NCI-H2107 treated with DMSO at 0.1 percent for 48 hours (cell line): ENCODE measurements at regions not wholly inside any gene's neighbourhood (a gene's known extent, or its start where the extent isn't known, plus 50 kb on each side); places are given as distances from the start of the nearest gene placed in this dataset.
"Not testable (repeated sequence)": the region's sequence is repeated elsewhere in the genome, so short reads cannot be mapped to it uniquely, and the experiment has no call there.

Experiments used
- DNase-seq: peaks from one replicate; lab custom pipeline; 2025; ENCODE audit not compliant: unreplicated experiment; lab: John Stamatoyannopoulos, UW

GRCh38 chr1:214859647-214860046 is 222.9 kb upstream of the KCNK2 start:
- no peak for DNase-seq

- DNase-seq = peak; percentile 38
These were observed 220.9 kb upstream of the KCNK2 start for GRCh38 chr1:214861615-214862014.

GRCh38 chr1:214862421-214862820 is 220.1 kb upstream of the KCNK2 start:
- no peak for DNase-seq

- DNase-seq = no peak
These were observed 217.4 kb upstream of the KCNK2 start for GRCh38 chr1:214864896-214865688.

GRCh38 chr1:214870426-214870825 is 212.1 kb upstream of the KCNK2 start:
- DNase-seq = not testable (repeated sequence)

GRCh38 chr1:214880956-214881355 is 201.6 kb upstream of the KCNK2 start:
- DNase-seq = no peak

- DNase-seq = no peak
These were observed 199.9 kb upstream of the KCNK2 start for GRCh38 chr1:214882616-214883015.

- DNase-seq = no peak
These were observed 187.4 kb upstream of the KCNK2 start for GRCh38 chr1:214895011-214895600.

GRCh38 chr1:214896921-214897320 is 185.6 kb upstream of the KCNK2 start:
- no peak for DNase-seq

GRCh38 chr1:214897581-214897980 is 185.0 kb upstream of the KCNK2 start:
- no peak for DNase-seq

- DNase-seq = no peak
These were observed 184.4 kb upstream of the KCNK2 start for GRCh38 chr1:214898161-214898560.

GRCh38 chr1:214898718-214899117 is 183.8 kb upstream of the KCNK2 start:
- no peak for DNase-seq

GRCh38 chr1:214899908-214900460 is 182.6 kb upstream of the KCNK2 start:
- DNase-seq = no peak

- no peak for DNase-seq
These were observed 181.9 kb upstream of the KCNK2 start for GRCh38 chr1:214900590-214900989.

GRCh38 chr1:214901718-214902117 is 180.8 kb upstream of the KCNK2 start:
- no peak for DNase-seq

- DNase-seq = no peak
These were observed 179.8 kb upstream of the KCNK2 start for GRCh38 chr1:214902636-214903320.

GRCh38 chr1:214912127-214912526 is 170.4 kb upstream of the KCNK2 start:
- DNase-seq = no peak

- no peak for DNase-seq
These were observed 168.6 kb upstream of the KCNK2 start for GRCh38 chr1:214913966-214914365.

- DNase-seq = no peak
These were observed 165.4 kb upstream of the KCNK2 start for GRCh38 chr1:214917081-214917635.

GRCh38 chr1:214918745-214919144 is 163.8 kb upstream of the KCNK2 start:
- no peak for DNase-seq

- DNase-seq = no peak
These were observed 162.2 kb upstream of the KCNK2 start for GRCh38 chr1:214920337-214920736.
